Spleen (tissue), 11 donors: ENCODE measurements at regions not wholly inside any gene's neighbourhood (a gene's known extent, or its start where the extent isn't known, plus 50 kb on each side); places are given as distances from the start of the nearest gene placed in this dataset.

ENCODE experiments used
- DNase-seq: peaks from one replicate; pipeline ENCODE4 v3.0.0-alpha.2; 2020
- H3K27ac ChIP-seq, 8 donors: fragments of 200-600 bp; sonication (generic) in 7 of 8; 1 replicate in 4 of 8; 2 replicates in 4 of 8; pipeline versions ENCODE4 v1.5.0 to v1.8.0; 2016 to 2021; ENCODE audit warnings: inconsistent platforms in 4 of 8, mild to moderate bottlenecking in 4 of 8, moderate library complexity in 1 of 8
- H3K27me3 ChIP-seq, 7 donors: fragments of 200-600 bp; sonication (generic) in 6 of 7; replicated peaks in 1 of 7; 1 replicate in 4 of 7; 2 replicates in 3 of 7; pipeline versions ENCODE4 v1.5.0 to v1.8.0; 2016 to 2021; ENCODE audit warnings: inconsistent platforms in 3 of 7, mild to moderate bottlenecking in 1 of 7
- H3K36me3 ChIP-seq, 6 donors: fragments of 200-600 bp; sonication (generic) in 5 of 6; 1 replicate in 4 of 6; 2 replicates in 2 of 6; pipeline versions ENCODE4 v1.5.0 to v1.8.0; 2016 to 2021; ENCODE audit warnings: inconsistent platforms in 2 of 6
- H3K4me1 ChIP-seq, 6 donors: fragments of 200-600 bp; sonication (generic) in 5 of 6; 1 replicate in 3 of 6; 2 replicates in 3 of 6; pipeline versions ENCODE4 v1.5.0 to v1.8.0; 2016 to 2021; ENCODE audit warnings: inconsistent platforms in 3 of 6
- H3K4me3 ChIP-seq, 8 donors: fragments of 200-600 bp; sonication (generic) in 7 of 8; 1 replicate in 4 of 8; 2 replicates in 4 of 8; pipeline versions ENCODE4 v1.5.0 to v1.8.0; 2016 to 2021; ENCODE audit warnings: inconsistent platforms in 4 of 8, mild to moderate bottlenecking in 4 of 8, moderate library complexity in 2 of 8
- H3K9me3 ChIP-seq, 8 donors: fragments of 200-600 bp; sonication (generic) in 7 of 8; 1 replicate in 4 of 8; 2 replicates in 4 of 8; pipeline versions ENCODE4 v1.5.0 to v1.8.0; 2016 to 2021; ENCODE audit warnings: inconsistent platforms in 4 of 8
- POLR2A ChIP-seq, 3 donors: fragments of 450-650 bp; IDR thresholded peaks; one replicate each; pipeline ENCODE4 v1.5.1; 2017; ENCODE audit warnings: antibody characterized with exemption in 3 of 3, mild to moderate bottlenecking in 1 of 3
- POLR2AphosphoS5 ChIP-seq, 3 donors: sonication (generic); formaldehyde crosslinking; IDR thresholded peaks; one replicate each; pipeline ENCODE4 v1.5.1; 2017; ENCODE audit warnings: antibody characterized with exemption in 3 of 3
- WGBS, 5 donors: extraction: QIAGEN DNeasy Blood & Tissue Kit in 3 of 5; methylation state at CpG; one replicate each; pipeline versions ENCODE4 v1.1.5 to v1.1.7; 2013 to 2018; 5-methylcytosine and 5-hydroxymethylcytosine counted together
- intact Hi-C: fragments of 100-400 bp; cut with DNase I; formaldehyde crosslinking; loops from one replicate; pipeline ENCODE4 v1.15.0; 2023; ENCODE audit warnings: low total_unique reads
- TF ChIP-seq, protein P1 (sequence below), 11 experiments: fragments of 200-600 bp in 7 of 11; fragments of 450-650 bp in 4 of 11; sonication (generic) in 4 of 11; IDR thresholded peaks in 8 of 11; conservative IDR thresholded peaks in 3 of 11; 1 replicate in 7 of 11; 2 replicates in 4 of 11; pipeline versions ENCODE4 v1.4.0 to v1.8.0; 2016 to 2021; ENCODE audit warnings: antibody characterized with exemption in 11 of 11, inconsistent platforms in 4 of 11, mild to moderate bottlenecking in 1 of 11
- donor health status: healthy with polysubstance abuse.
- donor health status: DM: no; HTN: no; CAD: no; lungs with moderate emphysema.
- donor health status: DM: no; HTN: no; CAD: no.
- donor health status: Bipolar disorder and iron deficiency.
- donor health status: healthy.
- donor health status: DM: no; HTN: no; CAD: no.
- donor health status: DM: yes; HTN: yes; CAD: no.

DNA sequence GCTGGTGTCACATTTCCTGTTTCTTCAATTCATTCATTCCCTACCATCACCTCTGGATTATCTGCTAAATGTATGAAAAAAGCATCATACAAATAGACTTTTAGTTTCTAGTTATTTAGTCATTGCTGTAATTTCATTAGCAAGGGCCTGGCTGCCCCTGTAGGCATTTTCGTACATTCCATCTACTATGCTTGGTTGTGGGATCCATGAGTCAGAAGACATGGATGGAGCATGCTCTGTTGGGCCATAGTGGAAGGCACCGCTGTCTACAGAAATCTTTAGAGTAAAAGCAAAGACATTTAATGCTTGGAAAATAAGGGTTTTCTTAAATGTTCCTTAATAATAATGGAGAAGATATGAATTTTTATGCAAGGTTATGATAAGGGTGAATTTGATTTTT is 324.8 kb upstream of the MEIS1 start:
- intact Hi-C loops, result no loop called here
- Histone ChIP-seq H3K36me3 (no peaks in the 10 kb centered on the region), H3K4me1 (no peaks in the 10 kb centered on the region), H3K27ac (no peak overlapping the region), H3K9me3 (no peaks in the 10 kb centered on the region), H3K27me3 (no peaks in the 10 kb centered on the region), H3K4me3 (no peak overlapping the region)
- 86 to 95% (median 87%) methylated on average over 2 of the region's 2 CpGs for WGBS, 5 donors
- no peak for DNase-seq
- TF ChIP-seq POLR2A (IDR thresholded peaks at IDR 0.05) (no peak), POLR2AphosphoS5 (IDR thresholded peaks at IDR 0.05) (no peak)
- TF ChIP-seq, protein P1, sequence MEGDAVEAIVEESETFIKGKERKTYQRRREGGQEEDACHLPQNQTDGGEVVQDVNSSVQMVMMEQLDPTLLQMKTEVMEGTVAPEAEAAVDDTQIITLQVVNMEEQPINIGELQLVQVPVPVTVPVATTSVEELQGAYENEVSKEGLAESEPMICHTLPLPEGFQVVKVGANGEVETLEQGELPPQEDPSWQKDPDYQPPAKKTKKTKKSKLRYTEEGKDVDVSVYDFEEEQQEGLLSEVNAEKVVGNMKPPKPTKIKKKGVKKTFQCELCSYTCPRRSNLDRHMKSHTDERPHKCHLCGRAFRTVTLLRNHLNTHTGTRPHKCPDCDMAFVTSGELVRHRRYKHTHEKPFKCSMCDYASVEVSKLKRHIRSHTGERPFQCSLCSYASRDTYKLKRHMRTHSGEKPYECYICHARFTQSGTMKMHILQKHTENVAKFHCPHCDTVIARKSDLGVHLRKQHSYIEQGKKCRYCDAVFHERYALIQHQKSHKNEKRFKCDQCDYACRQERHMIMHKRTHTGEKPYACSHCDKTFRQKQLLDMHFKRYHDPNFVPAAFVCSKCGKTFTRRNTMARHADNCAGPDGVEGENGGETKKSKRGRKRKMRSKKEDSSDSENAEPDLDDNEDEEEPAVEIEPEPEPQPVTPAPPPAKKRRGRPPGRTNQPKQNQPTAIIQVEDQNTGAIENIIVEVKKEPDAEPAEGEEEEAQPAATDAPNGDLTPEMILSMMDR (IDR thresholded peaks at IDR 0.05 in 8 of 11, conservative IDR thresholded peaks at IDR 0.05 in 3 of 11), result no peak

- Histone ChIP-seq H3K27me3 (no peaks in the 10 kb centered on the region), H3K9me3 (no peaks in the 10 kb centered on the region), H3K4me1 (no peaks in the 10 kb centered on the region), H3K36me3 (no peaks in the 10 kb centered on the region), H3K4me3 (no peak overlapping the region), H3K27ac (no peak overlapping the region)
- 49 to 70% (median 61%) methylated on average over 2 of the region's 2 CpGs for WGBS, 5 donors
- TF ChIP-seq, protein P1 (IDR thresholded peaks at IDR 0.05 in 8 of 11, conservative IDR thresholded peaks at IDR 0.05 in 3 of 11), result no peak
- TF ChIP-seq POLR2AphosphoS5 (IDR thresholded peaks at IDR 0.05) (no peak), POLR2A (IDR thresholded peaks at IDR 0.05) (no peak)
- DNase-seq, result no peak
- intact Hi-C loops, result no loop called here
Measured at GRCh38 chr2:66109419-66109818, 325.5 kb upstream of the MEIS1 start.

DNA sequence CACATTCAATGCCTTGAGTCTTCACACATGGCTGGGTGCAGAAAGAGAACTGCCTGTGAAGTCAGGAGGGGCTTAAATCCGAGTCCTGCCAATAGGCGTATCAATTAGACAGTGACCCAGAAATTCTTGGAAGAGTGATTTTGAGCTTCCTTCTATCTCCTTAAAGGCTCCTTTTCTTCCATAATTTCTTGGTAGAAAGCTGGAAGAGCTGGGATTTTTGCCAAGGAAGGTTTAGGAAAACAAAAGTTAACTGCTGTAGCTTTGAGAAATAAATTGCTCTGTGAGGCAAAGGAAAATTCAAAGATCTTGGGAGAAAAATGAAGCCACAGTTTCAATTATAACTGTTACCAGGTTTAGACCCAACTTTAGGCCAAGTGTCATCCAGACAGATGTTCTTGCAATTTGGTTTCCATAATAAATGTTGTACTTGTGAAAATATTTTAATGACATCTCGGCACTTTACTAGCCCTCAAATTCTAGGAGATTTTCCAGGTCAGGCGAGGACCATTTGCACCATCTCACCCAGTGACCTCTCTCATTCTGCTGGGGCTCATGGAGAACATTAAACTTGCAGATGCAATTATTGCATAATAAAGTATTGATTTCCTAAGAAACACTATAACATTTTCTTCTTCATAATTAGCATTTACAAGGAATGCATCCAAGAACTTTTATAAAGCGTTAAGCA is 329.7 kb upstream of the MEIS1 start:
- DNase-seq, result no peak
- TF ChIP-seq POLR2AphosphoS5 (IDR thresholded peaks at IDR 0.05) (no peak), POLR2A (IDR thresholded peaks at IDR 0.05) (no peak)
- TF ChIP-seq, protein P1 (IDR thresholded peaks at IDR 0.05 in 8 of 11, conservative IDR thresholded peaks at IDR 0.05 in 3 of 11), result no peak
- Histone ChIP-seq H3K4me1 (no peaks in the 10 kb centered on the region), H3K36me3 (no peaks in the 10 kb centered on the region), H3K27ac (no peak overlapping the region), H3K27me3 (no peaks in the 10 kb centered on the region), H3K9me3 (no peaks in the 10 kb centered on the region), H3K4me3 (no peak overlapping the region)
- intact Hi-C loops, result no loop called here
- WGBS, 5 donors, result 74 to 90% (median 85%) methylated on average over 5 of the region's 5 CpGs

DNA sequence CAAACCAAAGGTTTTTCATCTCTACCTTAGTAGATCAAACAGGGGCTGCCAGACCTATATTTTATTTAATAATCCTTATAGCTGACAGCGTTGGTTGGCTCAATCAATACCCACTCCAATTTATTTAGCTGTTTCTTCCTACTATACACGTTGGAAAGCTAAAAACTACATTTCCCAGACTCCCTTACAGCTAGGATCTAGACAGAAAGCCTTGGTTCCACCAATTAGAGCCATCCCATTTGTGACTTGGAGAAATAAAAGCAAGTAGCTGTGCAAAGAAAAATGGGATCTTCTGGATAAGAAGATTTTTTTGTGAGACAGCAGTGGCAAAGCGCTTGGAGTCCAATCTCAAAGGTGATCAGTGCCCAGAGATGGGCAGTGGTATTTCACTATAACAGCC is 331.3 kb upstream of the MEIS1 start:
- 72 to 77% (median 76%) methylated on average over 3 of the region's 3 CpGs for WGBS, 5 donors
- TF ChIP-seq POLR2AphosphoS5 (IDR thresholded peaks at IDR 0.05), result no peak
- no peak for TF ChIP-seq POLR2A (IDR thresholded peaks at IDR 0.05)
- TF ChIP-seq, protein P1 (IDR thresholded peaks at IDR 0.05 in 8 of 11, conservative IDR thresholded peaks at IDR 0.05 in 3 of 11), result no peak
- Histone ChIP-seq H3K27me3 (no peaks in the 10 kb centered on the region), H3K4me3 (no peak overlapping the region), H3K9me3 (no peaks in the 10 kb centered on the region), H3K27ac (no peak overlapping the region), H3K4me1 (no peaks in the 10 kb centered on the region), H3K36me3 (no peaks in the 10 kb centered on the region)
- intact Hi-C loops, result no loop called here
- no peak for DNase-seq
